GM18511 (cell line): ENCODE measurements at regions not wholly inside any gene's neighbourhood (a gene's known extent, or its start where the extent isn't known, plus 50 kb on each side); places are given as distances from the start of the nearest gene placed in this dataset.
"Not testable (repeated sequence)": the region's sequence is repeated elsewhere in the genome, so short reads cannot be mapped to it uniquely, and the experiment has no call there.

Experiments
- ATAC-seq: cut with Tn5 transposase; IDR thresholded peaks from one replicate; pipeline ENCODE4 v1.9.1; 2021; ENCODE audit warnings: mild to moderate bottlenecking, moderate library complexity; ENCODE audit not compliant: unreplicated experiment

DNA sequence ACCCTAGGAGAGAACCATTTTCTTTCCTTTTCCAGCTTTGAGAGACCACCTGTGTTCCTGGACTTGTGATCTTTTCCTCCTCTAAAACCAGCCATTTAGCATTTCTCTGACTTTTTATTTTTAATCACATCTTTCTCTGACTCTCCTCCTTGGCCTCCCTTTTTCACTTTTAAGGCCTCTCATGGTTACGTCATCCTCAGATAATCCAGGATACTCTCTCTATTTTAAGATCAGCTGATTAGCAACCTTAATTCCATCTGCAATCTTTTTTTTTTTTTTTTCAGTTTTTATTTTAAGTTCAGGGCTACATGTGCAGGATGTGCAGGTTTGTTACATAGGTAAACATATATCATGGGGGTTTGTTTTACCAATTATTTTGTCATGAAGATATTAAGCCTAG is 54.0 kb downstream of the RFPL4B start:
- no peak for ATAC-seq

DNA sequence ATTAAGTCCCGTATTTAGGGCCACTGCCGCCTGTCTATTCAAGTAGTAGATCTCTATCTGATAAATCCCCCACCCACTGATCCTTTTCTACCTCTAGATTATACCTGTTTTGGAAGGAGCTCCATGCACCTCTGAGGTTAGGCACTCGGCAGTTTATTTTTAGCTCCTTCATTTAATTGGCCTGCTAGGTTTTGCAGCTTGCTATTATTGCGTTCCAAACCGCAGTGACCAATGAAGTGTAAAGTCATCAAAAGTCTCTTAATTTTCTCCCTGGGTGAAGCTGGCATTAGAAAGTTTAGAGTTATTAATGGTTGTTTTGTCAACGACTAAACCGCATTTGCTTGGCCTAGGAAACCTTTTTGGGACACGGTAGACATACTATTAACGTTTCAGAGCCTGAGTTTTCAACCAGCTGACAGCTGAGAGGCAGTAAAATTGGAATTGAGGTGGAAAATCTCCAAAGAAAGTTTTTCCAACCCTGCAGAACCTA is 60.0 kb downstream of the RFPL4B start:
- ATAC-seq, result no peak

- ATAC-seq, result no peak
Measured at GRCh38 chr6:112408522-112408921, 61.4 kb downstream of the RFPL4B start.

GRCh38 chr6:112409311-112409710 is 62.2 kb downstream of the RFPL4B start:
- no peak for ATAC-seq

GRCh38 chr6:112413780-112414179 is 66.7 kb downstream of the RFPL4B start:
- no peak for ATAC-seq

GRCh38 chr6:112415366-112415765 is 68.2 kb downstream of the RFPL4B start:
- ATAC-seq, result no peak

DNA sequence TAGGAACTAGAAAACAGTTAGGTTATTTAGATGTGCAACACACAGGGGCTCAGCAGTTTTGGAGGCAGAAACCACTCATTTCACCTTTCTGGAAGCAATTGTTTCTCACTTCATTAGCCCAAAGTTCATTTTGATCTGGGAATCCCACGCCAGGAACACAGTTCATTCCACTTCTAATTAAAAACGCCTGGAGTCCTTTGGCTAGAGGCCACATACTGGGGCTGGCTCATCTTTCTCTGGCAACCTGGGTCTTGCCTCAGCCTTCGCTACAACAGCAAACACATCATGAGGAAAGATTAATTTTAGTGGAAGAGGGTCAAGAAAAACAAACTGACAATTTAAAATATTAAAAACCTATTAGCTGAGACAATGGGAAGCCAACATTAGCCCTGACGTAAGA is 69.7 kb downstream of the RFPL4B start:
- no peak for ATAC-seq

DNA sequence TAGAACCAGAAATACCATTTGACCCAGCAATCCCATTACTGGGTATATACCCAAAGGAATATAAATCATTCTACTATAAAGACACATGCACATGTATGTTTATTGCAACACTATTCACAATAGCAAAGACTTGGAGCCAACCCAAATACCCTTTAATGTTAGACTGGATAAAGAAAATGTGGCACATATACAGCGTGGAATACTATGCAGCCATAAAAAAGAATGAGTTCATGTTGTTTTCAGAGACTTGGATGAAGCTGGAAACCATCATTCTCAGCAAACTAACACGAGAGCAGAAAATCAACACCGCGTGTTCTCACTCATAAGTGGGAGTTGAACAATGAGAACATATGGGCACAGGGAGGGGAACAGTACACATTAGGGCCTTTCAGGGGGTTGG is 79.9 kb downstream of the RFPL4B start:
- ATAC-seq, result not testable (repeated sequence)

DNA sequence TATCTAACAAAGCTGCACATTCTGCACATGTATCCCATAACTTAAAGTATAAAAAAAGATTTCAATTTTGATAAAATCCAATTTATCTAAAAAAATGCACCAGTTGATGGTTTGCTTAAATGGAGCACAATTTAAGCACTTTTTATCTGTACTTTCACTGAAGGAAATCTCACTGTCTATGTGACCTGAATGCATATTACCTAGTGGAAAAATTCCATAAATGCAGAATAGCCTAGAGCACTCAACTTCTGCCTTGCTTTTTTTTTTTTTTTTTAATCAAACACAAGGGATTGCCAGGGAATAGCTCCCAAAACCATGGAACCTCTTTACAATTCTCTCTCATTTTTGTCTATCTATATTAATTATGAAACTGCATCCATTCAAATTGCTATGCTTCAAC is 80.4 kb downstream of the RFPL4B start:
- no peak for ATAC-seq

DNA sequence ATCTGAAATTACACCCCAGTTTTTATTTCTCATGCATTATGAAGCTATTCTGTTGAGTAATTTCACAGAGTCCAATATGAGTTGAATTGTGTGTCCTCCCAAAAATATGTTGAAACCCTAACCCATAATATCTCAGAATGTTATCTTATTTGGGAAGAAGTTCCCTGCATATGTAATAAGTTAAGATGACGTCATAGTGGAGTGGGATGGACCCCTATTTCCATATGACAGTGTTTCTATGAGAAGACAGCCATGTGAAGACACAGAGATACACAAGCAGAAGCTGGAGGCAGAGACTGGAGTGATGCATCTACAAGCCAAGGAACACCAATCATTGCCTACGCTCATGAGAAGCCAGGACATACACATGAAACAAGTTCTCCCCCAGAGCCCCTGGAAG is 81.3 kb downstream of the RFPL4B start:
- ATAC-seq, result no peak

DNA sequence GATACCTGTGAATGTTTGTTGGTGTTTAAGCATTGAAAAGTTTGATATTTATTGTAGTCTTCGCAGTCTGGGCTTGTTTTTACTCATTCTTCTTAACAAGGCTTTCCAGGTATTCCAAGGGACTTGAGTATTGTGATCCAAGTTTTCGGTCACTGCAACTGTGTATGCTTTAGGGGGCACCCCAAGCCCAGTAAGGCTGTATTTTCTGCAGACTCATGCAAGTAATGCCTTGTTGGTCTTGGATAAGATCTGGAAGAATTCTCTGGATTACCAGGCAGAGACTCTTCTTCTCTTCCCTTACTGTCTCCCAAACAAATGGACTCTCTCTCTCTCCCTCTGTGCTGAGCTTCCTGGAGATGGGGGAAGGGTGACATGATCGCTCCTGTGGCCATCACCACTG is 82.1 kb downstream of the RFPL4B start:
- no peak for ATAC-seq

GRCh38 chr6:112431803-112432202 is 84.7 kb downstream of the RFPL4B start:
- no peak for ATAC-seq

DNA sequence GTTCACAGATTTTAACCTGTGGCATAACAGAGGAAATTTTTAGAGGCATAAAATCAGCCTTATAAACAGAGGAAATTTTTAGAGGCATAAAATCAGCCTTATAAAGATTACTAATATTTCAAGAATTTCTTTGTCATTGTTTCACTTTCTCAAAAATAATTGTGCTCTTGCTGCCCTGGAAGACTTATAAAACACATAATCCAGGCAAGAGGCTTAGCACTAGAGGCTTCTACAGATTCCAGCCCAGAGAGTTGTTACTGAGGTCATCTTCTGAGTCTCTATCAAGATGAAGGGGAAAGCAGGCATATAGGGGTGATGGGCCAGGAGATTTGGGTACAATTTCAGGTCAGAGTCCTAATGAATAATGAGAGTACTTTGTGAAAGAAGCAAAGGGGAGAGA is 85.7 kb downstream of the RFPL4B start:
- ATAC-seq, result no peak

DNA sequence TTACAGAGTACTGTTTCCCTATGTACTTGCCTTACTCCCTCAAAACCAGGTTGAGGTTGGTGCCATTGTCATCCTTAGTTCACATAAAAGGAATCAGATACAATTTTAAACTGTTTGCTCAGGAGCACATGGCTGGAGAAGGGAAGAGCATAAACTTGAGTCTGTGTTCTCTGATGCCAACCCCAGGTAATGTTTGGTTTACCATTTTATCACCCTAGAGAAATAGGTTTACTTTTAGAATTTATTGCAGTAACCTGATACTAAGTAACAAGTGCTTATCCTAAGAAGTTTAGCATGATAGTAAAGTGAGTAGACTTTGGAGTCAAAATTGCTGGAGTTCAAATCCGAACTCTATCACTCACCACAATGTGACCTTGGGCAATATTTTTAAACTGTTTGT is 86.3 kb downstream of the RFPL4B start:
- ATAC-seq, result no peak

- no peak for ATAC-seq
Measured at GRCh38 chr6:112434896-112435435, 87.8 kb downstream of the RFPL4B start.

- no peak for ATAC-seq
Measured at GRCh38 chr6:112437058-112437457, 89.9 kb downstream of the RFPL4B start.

- no peak for ATAC-seq
Measured at GRCh38 chr6:112439010-112439409, 91.9 kb downstream of the RFPL4B start.

DNA sequence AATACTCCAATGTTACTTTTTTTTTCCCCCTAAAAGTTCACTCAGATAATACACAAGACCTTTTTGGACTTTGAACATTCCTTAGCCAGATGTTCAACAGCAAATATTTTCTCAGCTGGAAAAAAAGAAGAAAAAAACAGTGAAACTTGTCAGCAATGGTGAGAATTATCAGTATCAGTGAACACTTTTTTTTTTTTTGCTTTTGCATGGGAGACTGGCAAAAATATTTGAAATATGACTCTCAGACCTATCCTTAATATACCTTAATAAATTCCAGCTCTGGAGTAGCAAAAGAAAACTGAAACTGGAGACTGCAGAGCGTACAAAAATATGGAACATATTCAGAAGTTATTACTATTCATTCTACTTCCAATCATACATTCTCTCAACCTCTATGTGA is 92.3 kb downstream of the RFPL4B start:
- ATAC-seq, result no peak

GRCh38 chr6:112441607-112442006 is 94.5 kb downstream of the RFPL4B start:
- ATAC-seq, result no peak

DNA sequence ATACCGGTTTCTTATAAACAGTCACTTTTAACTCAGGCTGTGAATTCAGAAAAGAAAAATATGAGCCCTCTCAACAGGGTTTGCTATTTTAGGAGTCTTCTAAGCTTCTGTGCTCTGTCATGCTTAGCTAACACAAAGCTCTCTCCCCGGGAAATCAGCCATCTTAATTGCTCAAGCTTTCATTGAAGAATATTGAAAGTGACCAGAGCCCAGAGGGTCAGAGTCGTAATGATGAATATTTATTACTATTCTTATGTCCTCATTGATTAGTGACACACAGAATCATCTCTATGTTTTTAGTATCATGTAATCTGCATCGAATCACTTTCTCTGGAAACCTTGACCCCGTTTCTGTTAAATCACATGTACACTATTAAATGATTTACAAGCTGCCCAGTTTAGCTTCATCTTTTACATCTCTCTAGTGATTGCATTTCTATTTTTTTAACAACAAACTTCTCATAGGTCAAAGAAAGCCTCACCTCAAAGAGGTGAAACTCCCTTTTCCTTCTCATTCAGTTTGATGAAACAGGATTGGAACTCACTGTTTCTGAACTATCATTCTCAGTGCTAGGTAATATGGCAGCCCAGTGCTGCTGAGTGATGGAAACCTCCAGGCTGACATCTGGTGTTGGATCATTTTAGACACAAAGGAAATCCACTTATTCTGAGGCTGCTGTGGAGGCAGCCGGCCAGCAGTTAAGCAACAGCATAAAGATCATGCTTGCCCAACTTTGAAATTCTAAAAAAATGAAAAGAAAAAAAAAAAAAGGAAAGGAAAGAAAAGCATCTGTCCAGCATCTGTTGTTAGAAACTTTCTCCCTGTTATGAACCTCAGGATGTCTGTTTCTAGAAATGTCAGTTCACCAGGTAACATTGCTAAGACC is 96.3 kb downstream of the RFPL4B start:
- no peak for ATAC-seq

GRCh38 chr6:112448786-112449185 is 101.7 kb downstream of the RFPL4B start:
- ATAC-seq, result not testable (repeated sequence)

- no peak for ATAC-seq
Measured at GRCh38 chr6:112450663-112451062, 103.5 kb downstream of the RFPL4B start.
